ENCODE measurements at regions not wholly inside any gene's neighbourhood (a gene's known extent, or its start where the extent isn't known, plus 50 kb on each side); places are given as distances from the start of the nearest gene placed in this dataset.

DNA sequence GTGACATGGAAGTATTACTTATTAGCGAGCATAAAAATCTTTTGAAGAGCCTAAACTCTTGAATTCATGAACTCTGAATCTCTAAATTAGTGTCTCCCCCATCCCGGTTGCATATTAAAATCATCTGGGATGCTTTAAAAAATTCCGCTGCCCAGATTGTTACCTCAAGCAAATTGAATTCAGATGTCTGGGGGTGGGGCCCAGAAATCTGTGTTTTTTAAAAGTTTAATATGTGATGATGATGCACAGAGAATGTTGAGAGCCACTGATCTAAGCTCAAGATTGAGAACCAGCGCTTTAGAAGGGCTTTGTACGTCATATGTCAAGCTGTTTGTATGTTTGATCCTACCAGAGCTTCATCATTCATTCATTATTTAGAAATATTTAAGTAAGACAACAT lies 446.8 kb downstream of the NUF2 start:
- peaks cover 4 to 9% (median 5%) of the 10 kb centered on the region in 3 donors for H3K9me3 Mint-ChIP-seq
- no peak overlapping the region for H3K4me3 Mint-ChIP-seq
- H3K36me3 Mint-ChIP-seq, result no peaks in the 10 kb centered on the region
- no peak for DNase-seq
- no peaks in the 10 kb centered on the region for H3K4me1 Mint-ChIP-seq
- H3K27me3 ChIP-seq (replicated peaks in 1 of 2; ENCODE audit: control insufficient read depth in 2 of 2, extremely low read depth in 1 of 2, insufficient read depth in 2 of 2, low read length in 1 of 2), result no peaks in the 10 kb centered on the region
- no peaks in the 10 kb centered on the region for H3K9me3 ChIP-seq
- ATAC-seq (replicated peaks in 1 of 4), result no peak
- no peaks in the 10 kb centered on the region for H3K27me3 Mint-ChIP-seq
- ChIA-PET CTCF (no interaction called here), POLR2A (no interaction called here)
- H3K27ac ChIP-seq (ENCODE audit: low read length), result no peak overlapping the region
- no peak overlapping the region for H3K27ac Mint-ChIP-seq
- no peaks in the 10 kb centered on the region for H3K4me1 ChIP-seq (ENCODE audit: control insufficient read depth in 1 of 2, extremely low read depth in 1 of 2, insufficient read depth in 2 of 2, low read length in 2 of 2)
- WGBS (ENCODE audit: insufficient coverage), result 100% methylated on average over 1 of the region's 5 CpGs
- no peak overlapping the region for H3K4me3 ChIP-seq (ENCODE audit: control insufficient read depth in 1 of 2, extremely low read depth in 1 of 2, low read length in 1 of 2)
- no peaks in the 10 kb centered on the region for H3K36me3 ChIP-seq (ENCODE audit: control insufficient read depth in 2 of 2, extremely low read depth in 1 of 2, insufficient read depth in 1 of 2, low read length in 1 of 2)

DNA sequence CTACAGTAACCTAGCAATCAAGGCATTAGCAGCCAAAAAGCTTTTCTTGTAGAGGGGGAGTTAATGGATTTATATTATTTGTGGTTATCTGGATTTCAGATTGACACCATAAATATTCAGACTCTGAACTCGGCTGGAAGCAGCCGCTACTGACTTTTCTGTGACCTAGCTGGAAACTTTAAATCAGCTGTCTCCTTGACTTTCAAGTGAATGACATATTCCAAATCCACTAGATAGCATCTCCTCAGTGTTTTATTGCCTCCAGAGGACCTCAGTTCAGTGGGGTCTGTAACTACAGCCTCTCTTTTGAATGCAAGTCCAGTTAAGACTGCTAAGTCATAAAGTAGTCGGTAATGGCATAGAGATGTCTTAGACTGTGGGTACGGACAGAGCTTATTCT lies 448.5 kb downstream of the NUF2 start:
- ATAC-seq (replicated peaks in 1 of 4), result no peak
- Histone ChIP-seq H3K27me3 (replicated peaks in 1 of 2; ENCODE audit: control insufficient read depth in 2 of 2, extremely low read depth in 1 of 2, insufficient read depth in 2 of 2, low read length in 1 of 2) (no peaks in the 10 kb centered on the region), H3K27ac (ENCODE audit: low read length) (no peak overlapping the region), H3K4me3 (ENCODE audit: control insufficient read depth in 1 of 2, extremely low read depth in 1 of 2, low read length in 1 of 2) (no peak overlapping the region), H3K36me3 (ENCODE audit: control insufficient read depth in 2 of 2, extremely low read depth in 1 of 2, insufficient read depth in 1 of 2, low read length in 1 of 2) (no peaks in the 10 kb centered on the region), H3K4me1 (ENCODE audit: control insufficient read depth in 1 of 2, extremely low read depth in 1 of 2, insufficient read depth in 2 of 2, low read length in 2 of 2) (no peaks in the 10 kb centered on the region), H3K9me3 (no peaks in the 10 kb centered on the region)
- CTCF ChIA-PET, result interaction anchor here in 1 of 2 donors (0.5 kb wide), 1 partner anchor 162 kb away, joined by 3 read pairs; no protein-coding TSS in a partner anchor
- WGBS (ENCODE audit: insufficient coverage), result 100% methylated on average over 2 of the region's 4 CpGs
- H3K9me3 Mint-ChIP-seq, result peaks cover 6 to 12% (median 8%) of the 10 kb centered on the region in 3 donors
- H3K27ac Mint-ChIP-seq, result no peak overlapping the region
- no peaks in the 10 kb centered on the region for H3K4me1 Mint-ChIP-seq
- no peaks in the 10 kb centered on the region for H3K36me3 Mint-ChIP-seq
- no peaks in the 10 kb centered on the region for H3K27me3 Mint-ChIP-seq
- no peak for DNase-seq
- H3K4me3 Mint-ChIP-seq, result no peak overlapping the region
- POLR2A ChIA-PET, result no interaction called here

DNA sequence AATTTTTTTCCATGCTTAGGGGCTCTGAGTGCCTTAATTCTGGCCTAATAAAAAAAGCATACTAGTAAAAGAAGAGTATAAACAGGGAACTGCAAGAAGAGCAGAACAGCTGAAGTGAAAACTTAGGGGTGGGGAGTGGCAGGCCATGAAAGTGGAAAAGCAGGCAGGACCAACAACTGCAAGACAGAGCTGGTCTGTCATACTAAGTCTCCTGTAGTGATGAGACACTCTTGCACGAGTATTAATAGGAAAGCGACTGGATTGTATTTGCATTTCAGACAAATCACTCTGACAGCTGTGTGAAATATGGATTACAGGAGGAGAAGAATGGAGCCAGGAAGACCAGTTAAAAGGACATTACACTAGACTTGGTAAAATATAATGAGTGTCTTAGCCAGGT lies 449.9 kb downstream of the NUF2 start:
- H3K4me3 ChIP-seq (ENCODE audit: control insufficient read depth in 1 of 2, extremely low read depth in 1 of 2, low read length in 1 of 2), result no peak overlapping the region
- no peaks in the 10 kb centered on the region for H3K36me3 ChIP-seq (ENCODE audit: control insufficient read depth in 2 of 2, extremely low read depth in 1 of 2, insufficient read depth in 1 of 2, low read length in 1 of 2)
- no peak for ATAC-seq (replicated peaks in 1 of 4)
- no peaks in the 10 kb centered on the region for H3K9me3 ChIP-seq
- no peaks in the 10 kb centered on the region for H3K4me1 Mint-ChIP-seq
- H3K4me3 Mint-ChIP-seq, result no peak overlapping the region
- no CpG with 5 or more reads among the region's 2 CpGs for WGBS (ENCODE audit: insufficient coverage)
- H3K27me3 ChIP-seq (replicated peaks in 1 of 2; ENCODE audit: control insufficient read depth in 2 of 2, extremely low read depth in 1 of 2, insufficient read depth in 2 of 2, low read length in 1 of 2), result no peaks in the 10 kb centered on the region
- H3K27me3 Mint-ChIP-seq, result no peaks in the 10 kb centered on the region
- peaks cover 3 to 9% (median 8%) of the 10 kb centered on the region in 3 donors for H3K9me3 Mint-ChIP-seq
- POLR2A ChIA-PET, result no interaction called here
- no peak overlapping the region for H3K27ac Mint-ChIP-seq
- no peak for DNase-seq
- no peaks in the 10 kb centered on the region for H3K36me3 Mint-ChIP-seq
- CTCF ChIA-PET, result no interaction called here
- H3K4me1 ChIP-seq (ENCODE audit: control insufficient read depth in 1 of 2, extremely low read depth in 1 of 2, insufficient read depth in 2 of 2, low read length in 2 of 2), result no peaks in the 10 kb centered on the region
- H3K27ac ChIP-seq (ENCODE audit: low read length), result no peak overlapping the region

GRCh38 chr1:163772246-163772645 lies 450.5 kb downstream of the NUF2 start:
- DNase-seq (no peak), ATAC-seq (replicated peaks in 1 of 4) (no peak)
- no peaks in the 10 kb centered on the region for H3K36me3 Mint-ChIP-seq
- Histone ChIP-seq H3K27ac (ENCODE audit: low read length) (no peak overlapping the region), H3K36me3 (ENCODE audit: control insufficient read depth in 2 of 2, extremely low read depth in 1 of 2, insufficient read depth in 1 of 2, low read length in 1 of 2) (no peaks in the 10 kb centered on the region), H3K9me3 (no peaks in the 10 kb centered on the region), H3K4me1 (ENCODE audit: control insufficient read depth in 1 of 2, extremely low read depth in 1 of 2, insufficient read depth in 2 of 2, low read length in 2 of 2) (no peaks in the 10 kb centered on the region), H3K27me3 (replicated peaks in 1 of 2; ENCODE audit: control insufficient read depth in 2 of 2, extremely low read depth in 1 of 2, insufficient read depth in 2 of 2, low read length in 1 of 2) (no peaks in the 10 kb centered on the region), H3K4me3 (ENCODE audit: control insufficient read depth in 1 of 2, extremely low read depth in 1 of 2, low read length in 1 of 2) (no peak overlapping the region)
- CTCF ChIA-PET, result no interaction called here
- H3K27me3 Mint-ChIP-seq, result no peaks in the 10 kb centered on the region
- H3K27ac Mint-ChIP-seq, result no peak overlapping the region
- POLR2A ChIA-PET, result no interaction called here
- 88% methylated on average over 1 of the region's 1 CpG for WGBS (ENCODE audit: insufficient coverage)
- no peak overlapping the region for H3K4me3 Mint-ChIP-seq
- H3K9me3 Mint-ChIP-seq, result peaks cover 3 to 9% (median 9%) of the 10 kb centered on the region in 3 donors
- H3K4me1 Mint-ChIP-seq, result no peaks in the 10 kb centered on the region

DNA sequence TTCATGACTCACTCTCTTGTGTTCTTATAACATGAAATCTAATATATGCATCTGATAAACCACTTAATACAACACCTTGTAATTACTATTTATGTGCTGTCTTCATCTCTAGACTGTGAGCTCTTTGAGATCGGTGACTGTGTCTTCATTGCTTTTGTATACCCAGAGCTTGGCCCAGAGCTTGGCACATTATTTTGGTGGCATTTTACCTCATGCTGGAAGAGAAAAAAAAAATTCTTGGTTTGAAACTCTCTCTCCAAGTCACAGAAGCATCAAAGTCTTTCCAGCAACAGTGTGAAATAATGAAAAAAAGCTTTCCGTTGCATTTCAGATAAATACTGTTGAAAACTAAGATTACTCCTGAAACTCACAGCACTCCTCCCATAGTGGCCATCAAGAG lies 451.6 kb downstream of the NUF2 start:
- no peaks in the 10 kb centered on the region for H3K27me3 ChIP-seq (replicated peaks in 1 of 2; ENCODE audit: control insufficient read depth in 2 of 2, extremely low read depth in 1 of 2, insufficient read depth in 2 of 2, low read length in 1 of 2)
- ChIA-PET CTCF (no interaction called here), POLR2A (no interaction called here)
- H3K27me3 Mint-ChIP-seq, result no peaks in the 10 kb centered on the region
- WGBS (ENCODE audit: insufficient coverage), result no CpG with 5 or more reads among the region's 2 CpGs
- H3K36me3 Mint-ChIP-seq, result no peaks in the 10 kb centered on the region
- H3K4me1 ChIP-seq (ENCODE audit: control insufficient read depth in 1 of 2, extremely low read depth in 1 of 2, insufficient read depth in 2 of 2, low read length in 2 of 2), result no peaks in the 10 kb centered on the region
- no peak overlapping the region for H3K4me3 ChIP-seq (ENCODE audit: control insufficient read depth in 1 of 2, extremely low read depth in 1 of 2, low read length in 1 of 2)
- H3K27ac ChIP-seq (ENCODE audit: low read length), result no peak overlapping the region
- no peaks in the 10 kb centered on the region for H3K4me1 Mint-ChIP-seq
- ATAC-seq (replicated peaks in 1 of 4) (no peak), DNase-seq (no peak)
- H3K9me3 Mint-ChIP-seq, result peaks cover 9 to 18% (median 13%) of the 10 kb centered on the region in 3 donors
- H3K9me3 ChIP-seq, result no peaks in the 10 kb centered on the region
- H3K4me3 Mint-ChIP-seq, result no peak overlapping the region
- H3K27ac Mint-ChIP-seq, result no peak overlapping the region
- no peaks in the 10 kb centered on the region for H3K36me3 ChIP-seq (ENCODE audit: control insufficient read depth in 2 of 2, extremely low read depth in 1 of 2, insufficient read depth in 1 of 2, low read length in 1 of 2)

DNA sequence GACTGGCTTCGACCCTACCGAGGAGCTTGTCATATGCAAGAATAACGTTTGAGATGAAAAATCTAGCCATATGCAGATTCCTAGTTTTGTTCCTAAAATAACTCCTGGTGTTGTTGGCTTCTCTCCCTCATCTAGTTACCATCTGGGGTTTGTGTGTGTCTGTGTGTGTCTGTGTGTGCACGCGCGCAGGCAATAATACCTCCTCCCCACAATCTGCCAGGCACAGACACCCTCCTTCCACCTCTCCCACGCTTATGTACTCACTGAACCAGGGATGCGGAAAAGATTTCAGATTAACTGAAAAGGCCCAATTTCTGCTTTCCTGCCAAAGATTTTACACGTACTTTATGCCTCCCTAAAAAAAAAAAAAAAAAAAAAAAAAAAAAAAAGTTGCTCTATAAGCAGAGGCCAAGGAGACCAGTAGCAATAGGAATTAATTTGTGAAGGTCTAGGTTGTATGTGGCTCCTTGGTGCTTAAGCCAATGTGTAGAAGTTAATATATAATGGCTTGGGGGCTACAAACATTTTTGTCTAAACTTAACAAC lies 452.7 kb downstream of the NUF2 start:
- Mint-ChIP-seq H3K36me3 (no peaks in the 10 kb centered on the region), H3K27me3 (no peaks in the 10 kb centered on the region), H3K27ac (no peak overlapping the region), H3K9me3 (peaks cover 11 to 19% (median 13%) of the 10 kb centered on the region in 3 donors), H3K4me3 (no peak overlapping the region), H3K4me1 (no peaks in the 10 kb centered on the region)
- no peaks in the 10 kb centered on the region for H3K27me3 ChIP-seq (replicated peaks in 1 of 2; ENCODE audit: control insufficient read depth in 2 of 2, extremely low read depth in 1 of 2, insufficient read depth in 2 of 2, low read length in 1 of 2)
- no peak for ATAC-seq (replicated peaks in 1 of 4)
- H3K36me3 ChIP-seq (ENCODE audit: control insufficient read depth in 2 of 2, extremely low read depth in 1 of 2, insufficient read depth in 1 of 2, low read length in 1 of 2), result no peaks in the 10 kb centered on the region
- ChIA-PET CTCF (no interaction called here), POLR2A (no interaction called here)
- no peak overlapping the region for H3K27ac ChIP-seq (ENCODE audit: low read length)
- H3K4me1 ChIP-seq (ENCODE audit: control insufficient read depth in 1 of 2, extremely low read depth in 1 of 2, insufficient read depth in 2 of 2, low read length in 2 of 2), result no peaks in the 10 kb centered on the region
- 92% methylated on average over 2 of the region's 9 CpGs for WGBS (ENCODE audit: insufficient coverage)
- no peaks in the 10 kb centered on the region for H3K9me3 ChIP-seq
- DNase-seq, result no peak
- no peak overlapping the region for H3K4me3 ChIP-seq (ENCODE audit: control insufficient read depth in 1 of 2, extremely low read depth in 1 of 2, low read length in 1 of 2)

- H3K4me3 ChIP-seq (ENCODE audit: control insufficient read depth in 1 of 2, extremely low read depth in 1 of 2, low read length in 1 of 2), result no peak overlapping the region
- WGBS (ENCODE audit: insufficient coverage), result 83% methylated on average over 3 of the region's 8 CpGs
- no peaks in the 10 kb centered on the region for H3K36me3 ChIP-seq (ENCODE audit: control insufficient read depth in 2 of 2, extremely low read depth in 1 of 2, insufficient read depth in 1 of 2, low read length in 1 of 2)
- DNase-seq (no peak), ATAC-seq (replicated peaks in 1 of 4) (no peak)
- Mint-ChIP-seq H3K27me3 (no peaks in the 10 kb centered on the region), H3K27ac (no peak overlapping the region), H3K9me3 (peaks cover 11 to 19% (median 13%) of the 10 kb centered on the region in 3 donors), H3K4me1 (no peaks in the 10 kb centered on the region), H3K36me3 (no peaks in the 10 kb centered on the region), H3K4me3 (no peak overlapping the region)
- CTCF ChIA-PET, result no interaction called here
- POLR2A ChIA-PET, result no interaction called here
- H3K27me3 ChIP-seq (replicated peaks in 1 of 2; ENCODE audit: control insufficient read depth in 2 of 2, extremely low read depth in 1 of 2, insufficient read depth in 2 of 2, low read length in 1 of 2), result no peaks in the 10 kb centered on the region
- H3K27ac ChIP-seq (ENCODE audit: low read length), result no peak overlapping the region
- H3K4me1 ChIP-seq (ENCODE audit: control insufficient read depth in 1 of 2, extremely low read depth in 1 of 2, insufficient read depth in 2 of 2, low read length in 2 of 2), result no peaks in the 10 kb centered on the region
- H3K9me3 ChIP-seq, result no peaks in the 10 kb centered on the region
These were observed 453.3 kb downstream of the NUF2 start for GRCh38 chr1:163774978-163775620.
